ENCODE measurements at regions not wholly inside any gene's neighbourhood (a gene's known extent, or its start where the extent isn't known, plus 50 kb on each side); places are given as distances from the start of the nearest gene placed in this dataset.
"Not testable (repeated sequence)": the region's sequence is repeated elsewhere in the genome, so short reads cannot be mapped to it uniquely, and the experiment has no call there.

- no peak for DNase-seq
Observed at GRCh38 chr5:143660625-143661024, 151.3 kb upstream of the HMHB1 start.

- no peak for DNase-seq
Observed at GRCh38 chr5:143659599-143660238, 152.2 kb upstream of the HMHB1 start.

GRCh38 chr5:143658956-143659355 is 153.0 kb upstream of the HMHB1 start:
- DNase-seq = no peak

GRCh38 chr5:143657647-143658285 is 154.2 kb upstream of the HMHB1 start:
- peak; percentile 54 for DNase-seq

GRCh38 chr5:143653766-143654282 is 158.1 kb upstream of the HMHB1 start:
- no peak for DNase-seq

GRCh38 chr5:143653256-143653655 is 158.7 kb upstream of the HMHB1 start:
- DNase-seq = no peak

GRCh38 chr5:143652108-143652700 is 159.8 kb upstream of the HMHB1 start:
- no peak for DNase-seq

- DNase-seq = peak; percentile 73
Observed at GRCh38 chr5:143649937-143650621, 161.9 kb upstream of the HMHB1 start.

- DNase-seq = no peak
Observed at GRCh38 chr5:143648696-143649095, 163.3 kb upstream of the HMHB1 start.

GRCh38 chr5:143646961-143647360 is 165.0 kb upstream of the HMHB1 start:
- no peak for DNase-seq

GRCh38 chr5:143645356-143645755 is 166.6 kb upstream of the HMHB1 start:
- DNase-seq = no peak

- DNase-seq = no peak
Observed at GRCh38 chr5:143644727-143645126, 167.2 kb upstream of the HMHB1 start.

- DNase-seq = no peak
Observed at GRCh38 chr5:143642791-143643190, 169.2 kb upstream of the HMHB1 start.

- DNase-seq = no peak
Observed at GRCh38 chr5:143641549-143642355, 170.2 kb upstream of the HMHB1 start.

GRCh38 chr5:143638654-143639053 is 173.3 kb upstream of the HMHB1 start:
- DNase-seq = no peak

GRCh38 chr5:143636931-143637528 is 174.9 kb upstream of the HMHB1 start:
- no peak for DNase-seq

- DNase-seq = no peak
Observed at GRCh38 chr5:143635888-143636287, 176.1 kb upstream of the HMHB1 start.

GRCh38 chr5:143635146-143635752 is 176.7 kb upstream of the HMHB1 start:
- no peak for DNase-seq

GRCh38 chr5:143634689-143635088 is 177.3 kb upstream of the HMHB1 start:
- no peak for DNase-seq

- no peak for DNase-seq
Observed at GRCh38 chr5:143629871-143630659, 181.9 kb upstream of the HMHB1 start.

GRCh38 chr5:143625048-143625447 is 186.9 kb upstream of the HMHB1 start:
- DNase-seq = not testable (repeated sequence)

Measured in hindlimb muscle (tissue), 1 donor.